MG63 (cell line): ENCODE measurements at regions not wholly inside any gene's neighbourhood (a gene's known extent, or its start where the extent isn't known, plus 50 kb on each side); places are given as distances from the start of the nearest gene placed in this dataset.
"Not testable (repeated sequence)": the region's sequence is repeated elsewhere in the genome, so short reads cannot be mapped to it uniquely, and the experiment has no call there.

Experiments
- DNase-seq: peaks from one replicate; pipeline ENCODE4 v3.0.0-alpha.2; 2020
- H3K27me3 ChIP-seq: fragments of 250-450 bp; sonication (Bioruptor Pico); 2 replicates; pipeline ENCODE4 v1.5.1; 2020; ENCODE audit warnings: mild to moderate bottlenecking, moderate library complexity
- H3K36me3 ChIP-seq: fragments of 250-450 bp; sonication (Bioruptor Pico); 2 replicates; pipeline ENCODE4 v1.5.1; 2020; ENCODE audit warnings: mild to moderate bottlenecking, moderate library complexity
- H3K4me3 ChIP-seq: fragments of 250-450 bp; sonication (Bioruptor Pico); 2 replicates; pipeline ENCODE4 v1.5.1; 2020; ENCODE audit warnings: mild to moderate bottlenecking, moderate library complexity
- H3K9me3 ChIP-seq: fragments of 250-450 bp; sonication (Bioruptor Pico); 2 replicates; pipeline ENCODE4 v1.5.1; 2020; ENCODE audit warnings: mild to moderate bottlenecking, moderate library complexity

- H3K9me3 ChIP-seq = no peaks in the 10 kb centered on the region
- H3K27me3 ChIP-seq = no peaks in the 10 kb centered on the region
- no peak overlapping the region for H3K4me3 ChIP-seq
- DNase-seq = no peak
- no peaks in the 10 kb centered on the region for H3K36me3 ChIP-seq
These were observed 178.3 kb downstream of the CAVIN4 start for GRCh38 chr9:100756217-100756616.

DNA sequence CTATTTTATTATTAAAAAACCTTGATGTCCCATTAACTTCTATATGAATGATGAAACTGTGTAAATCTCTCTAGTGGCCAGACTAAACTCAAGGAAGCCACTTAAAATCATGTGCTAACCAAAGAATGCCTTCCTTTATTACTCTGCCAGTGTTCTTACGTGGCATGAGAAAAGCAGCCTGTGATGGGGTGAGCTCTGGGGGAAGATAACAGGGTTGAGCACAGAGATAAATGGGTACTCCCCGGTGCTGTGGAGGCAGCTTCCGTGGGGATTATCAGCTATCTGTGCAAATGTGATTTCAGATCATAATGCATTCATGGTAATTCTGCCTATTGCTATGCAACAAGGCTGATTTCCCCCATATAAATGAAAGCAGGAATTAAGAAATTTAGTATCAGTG lies 181.3 kb downstream of the CAVIN4 start:
- Histone ChIP-seq H3K9me3 (no peaks in the 10 kb centered on the region), H3K27me3 (no peaks in the 10 kb centered on the region), H3K4me3 (no peak overlapping the region), H3K36me3 (no peaks in the 10 kb centered on the region)
- no peak for DNase-seq

DNA sequence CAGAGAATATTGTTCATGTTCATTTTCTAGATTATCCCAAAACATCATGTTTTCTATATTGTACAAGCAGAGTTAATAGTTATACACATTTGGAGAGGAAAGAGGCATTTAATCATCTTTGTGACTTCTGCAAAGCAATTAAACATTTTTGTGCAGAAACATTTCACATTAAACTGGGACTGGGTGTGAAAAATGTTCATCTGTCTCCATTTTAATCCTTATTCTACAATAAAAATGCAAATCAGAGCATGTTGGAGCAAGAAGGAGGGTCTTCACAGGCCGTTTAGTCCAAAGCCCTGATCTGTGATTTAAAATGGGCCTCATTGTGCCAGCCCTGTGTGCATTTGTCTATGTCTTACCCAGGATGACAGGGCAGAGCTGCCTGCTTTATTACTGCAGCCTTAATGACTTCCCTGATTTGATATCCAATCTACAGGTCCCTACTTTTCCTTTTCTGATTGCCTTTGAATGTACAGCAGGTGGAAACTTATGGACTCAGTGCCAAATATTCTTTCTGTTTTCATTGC lies 183.5 kb downstream of the CAVIN4 start:
- H3K36me3 ChIP-seq = no peaks in the 10 kb centered on the region
- no peaks in the 10 kb centered on the region for H3K27me3 ChIP-seq
- no peaks in the 10 kb centered on the region for H3K9me3 ChIP-seq
- no peak overlapping the region for H3K4me3 ChIP-seq
- no peak for DNase-seq

DNA sequence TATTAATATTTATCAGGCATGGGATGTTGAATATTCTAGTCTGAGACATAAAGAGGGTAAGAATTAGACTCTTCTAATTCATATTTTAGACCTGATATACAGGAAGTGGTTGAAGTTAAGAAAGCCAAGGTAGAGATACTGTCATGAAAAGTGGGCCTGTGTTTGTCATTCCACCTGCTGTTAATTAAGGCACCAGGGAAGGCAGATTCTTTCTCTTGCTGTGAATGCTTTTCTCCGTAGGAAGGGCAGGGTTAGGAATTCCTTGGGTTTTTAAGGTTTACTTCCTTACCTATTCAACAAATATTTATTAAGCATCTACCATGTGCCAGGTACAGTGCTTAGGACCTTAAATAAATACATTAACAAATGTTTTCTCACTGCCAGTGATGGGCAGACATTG lies 196.4 kb downstream of the CAVIN4 start:
- H3K4me3 ChIP-seq = no peak overlapping the region
- H3K27me3 ChIP-seq = no peaks in the 10 kb centered on the region
- no peaks in the 10 kb centered on the region for H3K36me3 ChIP-seq
- no peaks in the 10 kb centered on the region for H3K9me3 ChIP-seq
- DNase-seq = no peak

DNA sequence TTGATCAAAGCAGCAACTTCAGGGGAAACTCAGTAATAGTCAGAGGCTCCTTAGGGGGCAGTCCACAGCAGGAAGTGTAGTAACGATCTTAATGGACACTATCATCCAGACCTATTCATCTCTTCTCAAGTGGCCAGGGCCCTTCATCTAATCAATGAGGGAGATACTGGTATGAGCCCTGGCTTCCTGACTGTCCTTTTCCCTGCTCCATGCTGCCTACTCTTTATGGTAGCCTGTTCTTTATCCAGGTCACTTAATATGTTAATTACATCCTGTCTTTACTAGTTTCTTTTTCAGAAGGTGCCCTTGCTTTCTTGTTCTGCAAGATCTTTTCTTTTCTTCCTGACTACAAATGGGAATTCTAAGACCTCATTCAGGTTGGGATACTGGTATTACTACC lies 197.1 kb downstream of the CAVIN4 start:
- Histone ChIP-seq H3K9me3 (no peaks in the 10 kb centered on the region), H3K4me3 (no peak overlapping the region), H3K36me3 (no peaks in the 10 kb centered on the region), H3K27me3 (no peaks in the 10 kb centered on the region)
- no peak for DNase-seq

GRCh38 chr9:100775912-100776311 lies 198.0 kb downstream of the CAVIN4 start:
- DNase-seq = no peak
- Histone ChIP-seq H3K9me3 (no peaks in the 10 kb centered on the region), H3K4me3 (no peak overlapping the region)

DNA sequence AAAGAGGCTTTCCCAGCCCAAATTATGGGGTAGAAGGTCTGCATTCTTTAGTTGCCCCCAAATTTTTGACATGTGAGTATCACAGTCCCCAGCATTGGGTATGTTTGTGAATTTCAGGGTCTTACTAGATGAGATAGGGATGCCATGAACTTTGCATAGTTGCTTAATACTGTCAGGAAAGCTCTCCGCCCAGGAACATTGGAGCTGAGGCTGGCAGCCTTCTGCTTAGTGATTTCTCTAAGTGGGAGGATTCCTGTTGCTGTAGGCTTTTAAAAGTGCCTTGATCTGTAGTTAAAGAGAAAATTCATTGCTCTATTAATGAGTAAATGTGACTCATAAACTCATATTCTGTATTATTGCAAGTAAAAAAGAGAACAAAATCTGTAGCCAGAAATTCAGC lies 206.9 kb downstream of the CAVIN4 start:
- DNase-seq = no peak
- H3K4me3 ChIP-seq = no peak overlapping the region
- H3K36me3 ChIP-seq = no peaks in the 10 kb centered on the region
- no peaks in the 10 kb centered on the region for H3K27me3 ChIP-seq
- H3K9me3 ChIP-seq = no peaks in the 10 kb centered on the region

More at GRCh38 chr9:100775912-100776311, 198.0 kb downstream of the CAVIN4 start:
- Histone ChIP-seq H3K27me3 (no peaks in the 10 kb centered on the region), H3K36me3 (no peaks in the 10 kb centered on the region)

DNA sequence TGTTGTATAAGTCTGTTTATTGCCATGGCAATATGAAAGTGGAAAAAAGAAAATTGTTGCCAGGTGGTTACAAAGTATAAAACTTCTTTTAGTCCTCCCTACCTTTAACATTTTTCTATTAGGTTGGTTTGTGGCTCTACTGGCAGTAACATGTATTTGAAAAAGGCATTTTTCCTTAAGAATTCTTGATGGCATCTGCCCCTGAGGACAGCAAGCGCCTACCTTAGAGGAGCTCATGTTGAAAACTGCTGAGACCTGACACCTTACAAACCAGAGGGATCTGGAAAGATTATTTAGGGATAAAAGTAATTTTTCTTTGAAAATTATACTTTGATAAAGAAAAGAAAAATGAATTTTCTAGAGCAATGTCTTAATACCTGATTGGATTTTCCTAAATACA lies 208.1 kb downstream of the CAVIN4 start:
- DNase-seq = no peak
- H3K27me3 ChIP-seq = no peaks in the 10 kb centered on the region
- H3K4me3 ChIP-seq = no peak overlapping the region
- no peaks in the 10 kb centered on the region for H3K36me3 ChIP-seq
- no peaks in the 10 kb centered on the region for H3K9me3 ChIP-seq

GRCh38 chr9:100794738-100795269 lies 216.9 kb downstream of the CAVIN4 start:
- DNase-seq = no peak
- Histone ChIP-seq H3K36me3 (no peaks in the 10 kb centered on the region), H3K4me3 (no peak overlapping the region), H3K9me3 (no peaks in the 10 kb centered on the region), H3K27me3 (no peaks in the 10 kb centered on the region)

DNA sequence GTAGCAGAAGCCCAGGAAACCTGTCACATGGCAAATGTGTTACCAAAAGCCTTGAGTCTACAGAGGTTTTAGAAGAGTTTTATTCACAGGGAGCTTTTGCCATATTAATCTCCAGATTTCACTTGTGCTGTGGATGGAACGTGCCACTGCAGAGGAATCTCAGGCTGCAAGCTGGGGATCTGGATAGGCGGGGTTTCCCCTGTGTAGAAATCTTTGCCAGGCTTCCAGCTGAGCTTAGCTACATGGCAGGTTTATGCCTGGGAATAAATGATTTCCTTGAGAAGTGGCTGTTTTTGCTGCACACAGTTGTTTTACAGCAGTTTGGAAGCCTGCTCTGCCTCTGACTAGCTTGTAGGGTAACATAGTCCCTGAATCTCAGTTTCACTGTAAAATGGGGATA lies 224.6 kb upstream of the PLPPR1 start:
- Histone ChIP-seq H3K36me3 (no peaks in the 10 kb centered on the region), H3K27me3 (no peaks in the 10 kb centered on the region), H3K9me3 (no peaks in the 10 kb centered on the region), H3K4me3 (no peak overlapping the region)
- peak; percentile 4 for DNase-seq

DNA sequence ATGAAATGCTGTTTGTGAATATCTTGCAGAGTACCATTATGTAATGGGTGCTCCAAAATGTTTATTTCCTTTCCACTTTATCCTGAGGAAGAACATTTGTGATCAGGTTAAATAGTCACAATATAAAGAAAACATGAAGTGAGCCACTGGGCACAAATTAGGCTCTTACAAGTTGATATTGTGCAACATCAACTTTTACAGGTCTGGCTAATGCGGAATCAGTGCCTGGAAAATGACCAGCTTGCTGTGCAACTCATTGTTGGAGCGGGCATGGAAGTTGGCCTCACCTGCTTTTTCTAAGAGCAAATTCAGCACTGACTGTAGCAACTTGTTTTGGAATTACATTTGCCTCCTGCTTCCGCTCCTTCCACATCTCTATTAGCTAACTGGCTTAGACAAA lies 216.9 kb upstream of the PLPPR1 start:
- Histone ChIP-seq H3K27me3 (no peaks in the 10 kb centered on the region), H3K4me3 (no peak overlapping the region), H3K36me3 (no peaks in the 10 kb centered on the region), H3K9me3 (no peaks in the 10 kb centered on the region)
- DNase-seq = no peak

DNA sequence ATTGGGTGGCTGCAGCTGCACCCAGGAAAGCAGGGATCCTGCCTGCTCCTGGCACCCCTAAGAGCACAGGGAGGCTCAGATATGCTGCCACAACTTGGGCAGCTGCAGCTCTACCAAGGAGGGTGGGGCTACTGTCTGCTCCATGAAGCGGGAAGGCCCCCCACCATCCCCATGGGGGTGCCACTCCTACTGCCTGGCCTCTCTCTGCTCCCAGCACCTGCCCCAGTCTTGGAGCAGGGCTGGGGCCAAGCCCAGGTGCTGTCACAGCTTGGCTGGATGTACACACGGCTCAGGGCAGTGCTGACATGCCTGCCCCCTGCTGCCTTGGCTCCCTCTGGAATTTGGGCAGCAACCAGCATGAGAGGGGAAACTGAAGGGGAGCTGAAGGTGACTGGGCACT lies 214.7 kb upstream of the PLPPR1 start:
- DNase-seq = no peak
- no peaks in the 10 kb centered on the region for H3K9me3 ChIP-seq
- H3K27me3 ChIP-seq = no peaks in the 10 kb centered on the region
- H3K36me3 ChIP-seq = no peaks in the 10 kb centered on the region
- H3K4me3 ChIP-seq = no peak overlapping the region

DNA sequence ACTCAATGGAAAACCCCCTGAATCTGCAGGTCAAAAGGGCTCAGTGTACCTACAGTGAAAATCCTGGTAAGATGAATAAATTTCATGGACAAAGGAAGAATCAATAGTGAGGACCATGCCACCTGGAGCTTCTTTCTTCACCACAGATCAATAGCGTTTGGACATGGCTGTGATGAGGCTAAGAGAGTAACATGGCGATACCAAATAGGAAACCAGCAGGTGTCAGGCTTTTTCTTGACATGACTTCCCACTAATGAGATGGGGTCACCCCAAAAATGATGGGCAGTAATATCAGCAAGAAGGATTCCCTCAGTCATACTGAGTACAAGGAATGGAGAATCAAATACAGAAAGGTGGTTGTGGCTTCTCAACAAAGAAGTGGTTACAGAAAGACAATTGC lies 208.5 kb upstream of the PLPPR1 start:
- no peak for DNase-seq
- no peaks in the 10 kb centered on the region for H3K9me3 ChIP-seq
- H3K36me3 ChIP-seq = no peaks in the 10 kb centered on the region
- no peaks in the 10 kb centered on the region for H3K27me3 ChIP-seq
- no peak overlapping the region for H3K4me3 ChIP-seq

- DNase-seq, H3K4me3 ChIP-seq, H3K36me3 ChIP-seq, H3K27me3 ChIP-seq, H3K9me3 ChIP-seq: not testable (repeated sequence)
These were observed 195.5 kb upstream of the PLPPR1 start for GRCh38 chr9:100833035-100833434.

DNA sequence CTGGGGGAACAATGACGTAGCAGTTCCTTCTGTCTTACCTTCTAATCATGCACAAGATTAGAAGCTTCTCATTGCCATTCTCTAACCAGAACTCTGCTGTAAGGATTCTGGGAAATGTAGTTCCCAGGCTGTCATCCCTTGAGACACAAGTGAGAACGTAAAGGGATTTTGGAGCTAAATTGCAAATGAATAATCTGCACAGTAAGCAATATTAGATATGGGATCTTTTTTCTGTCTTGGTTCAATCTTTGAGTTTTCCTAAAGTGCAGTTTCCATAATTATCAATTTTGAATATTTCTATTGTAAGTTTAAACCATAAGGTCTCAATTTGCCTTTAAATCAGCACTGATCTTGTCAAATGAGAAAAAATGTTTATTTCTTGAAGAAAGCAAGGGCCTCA lies 189.7 kb upstream of the PLPPR1 start:
- Histone ChIP-seq H3K9me3 (no peaks in the 10 kb centered on the region), H3K36me3 (no peaks in the 10 kb centered on the region), H3K27me3 (no peaks in the 10 kb centered on the region), H3K4me3 (no peak overlapping the region)
- no peak for DNase-seq

DNA sequence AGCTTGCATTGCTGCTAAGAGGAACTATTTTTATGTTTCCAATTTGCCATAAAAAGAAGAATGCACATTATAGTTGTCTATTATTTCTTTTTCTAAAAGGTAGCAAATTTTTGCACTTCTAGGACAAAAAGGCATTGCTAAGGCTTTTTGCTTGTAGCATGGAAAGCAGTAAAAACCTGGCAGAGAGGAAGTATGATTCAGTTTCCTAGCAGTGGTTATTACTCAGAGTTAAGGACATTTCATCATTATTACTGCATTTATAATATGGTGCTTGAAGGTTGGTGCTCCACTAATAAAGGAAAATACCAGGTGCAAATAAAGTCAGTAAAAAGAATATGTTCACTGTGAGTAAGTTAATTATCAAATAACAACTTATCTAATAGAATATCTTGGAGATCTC lies 179.8 kb upstream of the PLPPR1 start:
- Histone ChIP-seq H3K9me3 (no peaks in the 10 kb centered on the region), H3K36me3 (no peaks in the 10 kb centered on the region), H3K4me3 (no peak overlapping the region), H3K27me3 (no peaks in the 10 kb centered on the region)
- no peak for DNase-seq

DNA sequence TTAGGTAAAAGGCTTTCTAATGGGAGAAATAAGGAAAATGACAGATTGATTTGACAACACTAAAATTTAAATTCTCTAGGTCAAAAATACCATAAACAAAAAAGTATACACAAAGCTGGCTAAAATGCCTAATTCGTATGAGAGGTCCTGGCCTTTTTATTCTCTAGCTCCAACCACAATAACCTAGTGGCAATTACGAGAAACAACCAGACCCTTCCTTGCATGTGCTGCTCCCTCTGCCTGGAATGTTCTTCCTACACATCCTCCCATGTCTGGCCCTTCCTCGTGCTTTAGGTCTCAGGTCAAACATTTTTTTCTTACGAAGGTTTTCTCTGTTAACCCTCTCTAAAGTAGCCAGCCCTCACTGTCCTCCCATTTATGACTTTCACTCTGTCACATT lies 176.4 kb upstream of the PLPPR1 start:
- Histone ChIP-seq H3K4me3 (no peak overlapping the region), H3K9me3 (no peaks in the 10 kb centered on the region), H3K27me3 (no peaks in the 10 kb centered on the region), H3K36me3 (no peaks in the 10 kb centered on the region)
- DNase-seq = no peak

DNA sequence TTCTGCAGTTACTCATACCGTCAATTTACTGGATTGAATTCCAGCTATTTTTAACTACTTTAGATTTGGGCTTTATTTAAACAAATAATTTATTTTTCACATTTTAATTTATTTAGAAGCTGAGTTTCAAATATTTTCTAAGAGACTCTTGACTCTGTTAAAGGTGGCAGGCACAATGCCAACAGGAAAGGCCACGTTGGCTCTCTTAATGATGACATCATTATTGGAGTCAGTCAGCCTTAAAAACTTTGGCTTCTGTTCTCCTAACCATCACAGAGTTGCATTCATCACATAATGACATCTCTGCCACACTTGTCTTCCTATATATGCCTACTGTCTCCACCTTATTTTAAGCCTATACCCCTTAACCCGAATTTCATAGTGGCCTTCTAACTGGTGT lies 172.3 kb upstream of the PLPPR1 start:
- no peak overlapping the region for H3K4me3 ChIP-seq

DNA sequence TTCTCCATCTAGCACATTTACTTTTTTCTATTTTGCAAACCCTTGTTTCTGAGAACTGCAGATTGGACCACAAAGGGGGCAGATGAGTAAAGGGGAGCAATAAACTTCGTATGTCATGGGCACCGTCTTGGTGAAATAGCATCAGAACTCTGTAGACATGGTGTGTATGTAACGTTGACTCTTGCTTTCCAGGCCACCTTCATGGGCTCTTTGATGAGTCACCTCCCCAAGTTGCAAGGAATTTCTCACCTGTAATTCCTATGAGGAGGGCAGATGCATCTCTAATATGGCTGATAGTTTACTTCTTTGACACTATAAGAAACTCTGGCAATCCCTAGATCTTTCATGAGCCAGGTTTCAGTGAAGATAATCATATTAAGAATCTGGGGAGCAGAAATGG lies 163.4 kb upstream of the PLPPR1 start:
- Histone ChIP-seq H3K9me3 (no peaks in the 10 kb centered on the region), H3K36me3 (no peaks in the 10 kb centered on the region), H3K27me3 (no peaks in the 10 kb centered on the region), H3K4me3 (no peak overlapping the region)
- no peak for DNase-seq

More for the DNA sequence above, 172.3 kb upstream of the PLPPR1 start:
- no peaks in the 10 kb centered on the region for H3K9me3 ChIP-seq
- no peaks in the 10 kb centered on the region for H3K27me3 ChIP-seq
- peak; percentile 33 for DNase-seq
- H3K36me3 ChIP-seq = no peaks in the 10 kb centered on the region
